Lower leg skin (tissue), 3 donors: ENCODE measurements at regions not wholly inside any gene's neighbourhood (a gene's known extent, or its start where the extent isn't known, plus 50 kb on each side); places are given as distances from the start of the nearest gene placed in this dataset.

Source experiments
- CTCF ChIP-seq, 3 donors: fragments of 450-650 bp; IDR thresholded peaks; one replicate each; pipeline ENCODE4 v1.5.1; 2016; ENCODE audit warnings: antibody characterized with exemption in 3 of 3, mild to moderate bottlenecking in 3 of 3, moderate library complexity in 2 of 3
- POLR2A ChIP-seq, 2 donors: fragments of 450-650 bp; IDR thresholded peaks; one replicate each; pipeline ENCODE4 v1.6.1; 2016 to 2017; ENCODE audit warnings: antibody characterized with exemption in 2 of 2, mild to moderate bottlenecking in 1 of 2, moderate library complexity in 1 of 2

GRCh38 chr9:7286101-7286500, 513.5 kb downstream of the DMAC1 start:
- no peak for TF ChIP-seq POLR2A (IDR thresholded peaks at IDR 0.05)
- TF ChIP-seq CTCF (IDR thresholded peaks at IDR 0.05) = no peak
